H9 (cell line): ENCODE measurements at regions not wholly inside any gene's neighbourhood (a gene's known extent, or its start where the extent isn't known, plus 50 kb on each side); places are given as distances from the start of the nearest gene placed in this dataset.

Experiments
- DNase-seq: peaks from one replicate; pipeline ENCODE4 v3.0.0-alpha.2; 2017
- H2AFZ ChIP-seq: one replicate; pipeline ENCODE4 v1.6.1; 2013; ENCODE audit warnings: mild to moderate bottlenecking, low read length, control low read depth, moderate library complexity
- H2AK5ac ChIP-seq: 2 replicates; pipeline ENCODE4 v1.6.1; 2013; ENCODE audit warnings: low read length, control low read depth, mixed read lengths; ENCODE audit not compliant: insufficient read length
- H2BK120ac ChIP-seq: one replicate; pipeline ENCODE4 v1.6.1; 2013; ENCODE audit warnings: low read depth, mild to moderate bottlenecking, low read length, control low read depth, inconsistent platforms; ENCODE audit not compliant: poor library complexity, severe bottlenecking
- H2BK12ac ChIP-seq: 2 replicates; pipeline ENCODE4 v1.6.1; 2013; ENCODE audit warnings: low read length, control low read depth, mixed read lengths, low read depth; ENCODE audit not compliant: insufficient read length
- H2BK15ac ChIP-seq: 2 replicates; pipeline ENCODE4 v1.6.1; 2013; ENCODE audit warnings: low read depth, low read length, control low read depth
- H2BK20ac ChIP-seq: one replicate; pipeline ENCODE4 v1.6.1; 2013; ENCODE audit warnings: low read depth, mild to moderate bottlenecking, low read length, control low read depth, inconsistent platforms; ENCODE audit not compliant: poor library complexity, severe bottlenecking
- H2BK5ac ChIP-seq: 2 replicates; pipeline ENCODE4 v1.6.1; 2013; ENCODE audit warnings: low read length, control low read depth, mixed read lengths; ENCODE audit not compliant: insufficient read length
- H3K14ac ChIP-seq: 2 replicates; pipeline ENCODE4 v1.6.1; 2013; ENCODE audit warnings: low read length, control low read depth; ENCODE audit not compliant: insufficient read depth
- H3K18ac ChIP-seq: 2 replicates; pipeline ENCODE4 v1.6.1; 2013; ENCODE audit warnings: low read depth, mild to moderate bottlenecking, mixed read lengths, low read length, control low read depth; ENCODE audit not compliant: insufficient read length
- H3K23ac ChIP-seq: 2 replicates; pipeline ENCODE4 v1.6.1; 2013; ENCODE audit warnings: low read length, control low read depth, mixed read lengths, low read depth; ENCODE audit not compliant: insufficient read length
- H3K23me2 ChIP-seq: 2 replicates; pipeline ENCODE4 v1.6.1; 2013; ENCODE audit warnings: low read depth, mild to moderate bottlenecking, mixed read lengths, low read length, control low read depth; ENCODE audit not compliant: insufficient read length, poor library complexity, severe bottlenecking
- H3K27ac ChIP-seq: 2 replicates; pipeline ENCODE4 v1.5.1; 2013; ENCODE audit warnings: low read length, control low read depth, mixed read lengths, low read depth; ENCODE audit not compliant: insufficient read length
- H3K27me3 ChIP-seq: 2 replicates; pipeline ENCODE4 v1.6.1; 2013; ENCODE audit warnings: low read length, control low read depth, inconsistent platforms; ENCODE audit not compliant: insufficient read depth
- H3K4ac ChIP-seq: 2 replicates; pipeline ENCODE4 v1.6.1; 2013; ENCODE audit warnings: low read depth, mild to moderate bottlenecking, control low read depth, inconsistent platforms, low read length, moderate library complexity
- H3K4me1 ChIP-seq: 2 replicates; pipeline ENCODE4 v1.6.1; 2013; ENCODE audit warnings: low read length, control low read depth, inconsistent platforms; ENCODE audit not compliant: insufficient read depth
- H3K4me2 ChIP-seq: 2 replicates; pipeline ENCODE4 v1.6.1; 2013; ENCODE audit warnings: low read length, control low read depth, mixed read lengths; ENCODE audit not compliant: insufficient read length, insufficient read depth
- H3K56ac ChIP-seq: 2 replicates; pipeline ENCODE4 v1.6.1; 2013; ENCODE audit warnings: low read depth, mild to moderate bottlenecking, mixed read lengths, low read length, control low read depth; ENCODE audit not compliant: insufficient read length
- H3K79me1 ChIP-seq: 2 replicates; pipeline ENCODE4 v1.6.1; 2013; ENCODE audit warnings: low read depth, mild to moderate bottlenecking, moderate library complexity, low read length, control low read depth, inconsistent platforms; ENCODE audit not compliant: insufficient read depth, poor library complexity, severe bottlenecking
- H3K79me2 ChIP-seq: 2 replicates; pipeline ENCODE4 v1.6.1; 2013; ENCODE audit warnings: low read length, control low read depth, inconsistent platforms; ENCODE audit not compliant: insufficient read depth
- H3K9ac ChIP-seq: 2 replicates; pipeline ENCODE4 v1.6.1; 2013; ENCODE audit warnings: low read length, control low read depth, mixed read lengths; ENCODE audit not compliant: insufficient read length; ENCODE audit errors: extremely low read depth
- H3K9me3 ChIP-seq: one replicate; pipeline ENCODE4 v1.6.1; 2013; ENCODE audit warnings: low read depth, low read length, inconsistent platforms; ENCODE audit not compliant: control insufficient read depth
- H3T11ph ChIP-seq: one replicate; pipeline ENCODE4 v1.6.1; 2013; ENCODE audit warnings: mild to moderate bottlenecking, low read length, control low read depth, inconsistent platforms
- H4K20me1 ChIP-seq: one replicate; pipeline ENCODE4 v1.6.1; 2013; ENCODE audit not compliant: control insufficient read depth, insufficient read length, insufficient read depth
- H4K5ac ChIP-seq: 2 replicates; pipeline ENCODE4 v1.6.1; 2013; ENCODE audit warnings: low read depth, mild to moderate bottlenecking, mixed read lengths, low read length, control low read depth; ENCODE audit not compliant: insufficient read length
- H4K8ac ChIP-seq: replicated peaks from 2 replicates; pipeline ENCODE4 v1.6.1; 2013; ENCODE audit warnings: low read length, control low read depth, mixed read lengths, low read depth; ENCODE audit not compliant: insufficient read length
- H4K91ac ChIP-seq: 2 replicates; pipeline ENCODE4 v1.6.1; 2013; ENCODE audit warnings: low read depth, mild to moderate bottlenecking, moderate library complexity, mixed read lengths, low read length, control low read depth; ENCODE audit not compliant: insufficient read length
- H3K27ac Mint-ChIP-seq, 3 experiments: 2 replicates in 2 of 3; 3 replicates in 1 of 3; pipeline ENCODE4 v1.8.0; 2020 to 2021; ENCODE audit warnings: mixed read lengths in 3 of 3, mild to moderate bottlenecking in 1 of 3, moderate library complexity in 1 of 3
- H3K27me3 Mint-ChIP-seq: 2 replicates; pipeline ENCODE4 v1.8.0; 2021; ENCODE audit warnings: low read depth, mild to moderate bottlenecking, moderate library complexity, mixed read lengths
- H3K36me3 Mint-ChIP-seq, 3 experiments: 2 replicates in 2 of 3; 3 replicates in 1 of 3; pipeline ENCODE4 v1.8.0; 2020 to 2021; ENCODE audit warnings: low read depth in 3 of 3, mixed read lengths in 3 of 3; ENCODE audit not compliant: insufficient read depth in 1 of 3
- H3K4me1 Mint-ChIP-seq, 2 experiments: 2 replicates each; pipeline ENCODE4 v1.8.0; 2020; ENCODE audit warnings: mixed read lengths in 2 of 2
- H3K4me3 Mint-ChIP-seq, 2 experiments: 2 replicates in 1 of 2; 3 replicates in 1 of 2; pipeline ENCODE4 v1.8.0; 2020 to 2021; ENCODE audit warnings: mild to moderate bottlenecking in 2 of 2, mixed read lengths in 2 of 2, moderate library complexity in 1 of 2
- H3K9me3 Mint-ChIP-seq, 2 experiments: 2 replicates in 1 of 2; 3 replicates in 1 of 2; pipeline ENCODE4 v1.8.0; 2020; ENCODE audit warnings: mild to moderate bottlenecking in 2 of 2, mixed read lengths in 2 of 2, moderate library complexity in 1 of 2
- WGBS: extraction: QIAGEN DNeasy Blood & Tissue Kit; methylation state at CpG from one replicate; pipeline ENCODE4 v1.1.7; 2013; ENCODE audit warnings: missing lambda C conversion rate, low lambda C conversion rate, mixed read lengths; ENCODE audit not compliant: insufficient read length; ENCODE audit errors: extremely low coverage; 5-methylcytosine and 5-hydroxymethylcytosine counted together
- TF ChIP-seq, protein P1 (sequence below): fragments of 200-600 bp; sonication (generic); conservative IDR thresholded peaks from 3 replicates; pipeline ENCODE4 v1.8.0; 2021; ENCODE audit warnings: antibody characterized with exemption, mild to moderate bottlenecking

DNA sequence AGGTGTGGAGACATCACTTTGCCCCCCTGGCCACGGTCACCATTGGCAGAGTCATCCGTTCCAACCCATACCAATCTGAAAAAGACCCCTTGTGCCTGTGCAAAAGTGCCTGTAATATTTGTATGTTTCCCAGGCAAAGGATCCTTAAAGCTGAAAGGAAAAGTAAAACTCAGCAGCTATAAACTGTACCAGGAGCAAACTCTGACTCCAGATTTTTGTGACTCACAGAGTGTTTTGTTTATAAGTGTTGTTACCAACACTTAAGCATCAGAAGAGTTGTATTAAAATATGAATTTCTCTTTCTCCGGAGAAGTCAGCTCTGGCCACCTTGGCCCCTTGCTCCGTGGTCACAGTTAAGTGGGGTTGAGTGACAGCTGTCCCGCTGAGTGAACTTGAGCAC, 75.9 kb downstream of the IRX6 start:
- Histone ChIP-seq H3K18ac (no peak overlapping the region), H3K27me3 (no peaks in the 10 kb centered on the region), H3K4ac (no peak overlapping the region), H2BK5ac (no peak overlapping the region), H3K4me2 (no peak overlapping the region), H4K20me1 (no peaks in the 10 kb centered on the region), H3T11ph (no peak overlapping the region), H3K9ac (no peak overlapping the region), H2BK20ac (no peak overlapping the region), H3K4me1 (no peaks in the 10 kb centered on the region), H3K79me2 (no peaks in the 10 kb centered on the region), H3K79me1 (no peaks in the 10 kb centered on the region), H2BK12ac (no peak overlapping the region), H2AFZ (no peak overlapping the region), H3K23ac (no peak overlapping the region), H3K14ac (no peak overlapping the region), H2BK15ac (no peak overlapping the region), H3K23me2 (no peaks in the 10 kb centered on the region), H2AK5ac (no peak overlapping the region), H4K5ac (no peak overlapping the region), H3K56ac (no peak overlapping the region), H3K27ac (no peak overlapping the region), H3K9me3 (no peaks in the 10 kb centered on the region), H4K8ac (no peak overlapping the region), H2BK120ac (no peak overlapping the region), H4K91ac (no peak overlapping the region)
- Mint-ChIP-seq H3K4me1 (no peaks in the 10 kb centered on the region), H3K27me3 (peaks cover 11% of the 10 kb centered on the region), H3K36me3 (no peaks in the 10 kb centered on the region), H3K27ac (no peak overlapping the region; a peak in 1 of 7 replicates), H3K9me3 (no peaks in the 10 kb centered on the region), H3K4me3 (no peak overlapping the region)
- no CpG with 5 or more reads among the region's 5 CpGs for WGBS
- TF ChIP-seq, protein P1, sequence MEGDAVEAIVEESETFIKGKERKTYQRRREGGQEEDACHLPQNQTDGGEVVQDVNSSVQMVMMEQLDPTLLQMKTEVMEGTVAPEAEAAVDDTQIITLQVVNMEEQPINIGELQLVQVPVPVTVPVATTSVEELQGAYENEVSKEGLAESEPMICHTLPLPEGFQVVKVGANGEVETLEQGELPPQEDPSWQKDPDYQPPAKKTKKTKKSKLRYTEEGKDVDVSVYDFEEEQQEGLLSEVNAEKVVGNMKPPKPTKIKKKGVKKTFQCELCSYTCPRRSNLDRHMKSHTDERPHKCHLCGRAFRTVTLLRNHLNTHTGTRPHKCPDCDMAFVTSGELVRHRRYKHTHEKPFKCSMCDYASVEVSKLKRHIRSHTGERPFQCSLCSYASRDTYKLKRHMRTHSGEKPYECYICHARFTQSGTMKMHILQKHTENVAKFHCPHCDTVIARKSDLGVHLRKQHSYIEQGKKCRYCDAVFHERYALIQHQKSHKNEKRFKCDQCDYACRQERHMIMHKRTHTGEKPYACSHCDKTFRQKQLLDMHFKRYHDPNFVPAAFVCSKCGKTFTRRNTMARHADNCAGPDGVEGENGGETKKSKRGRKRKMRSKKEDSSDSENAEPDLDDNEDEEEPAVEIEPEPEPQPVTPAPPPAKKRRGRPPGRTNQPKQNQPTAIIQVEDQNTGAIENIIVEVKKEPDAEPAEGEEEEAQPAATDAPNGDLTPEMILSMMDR = no peak
- no peak for DNase-seq
